PC-3 (cell line): ENCODE measurements at regions not wholly inside any gene's neighbourhood (a gene's known extent, or its start where the extent isn't known, plus 50 kb on each side); places are given as distances from the start of the nearest gene placed in this dataset.

Experiments used
- EZH2 ChIP-seq: fragments of 300-600 bp; sonication (generic); IDR thresholded peaks from one replicate; pipeline ENCODE4 v1.6.1; 2017; ENCODE audit warnings: antibody characterized with exemption, mild to moderate bottlenecking, low read length; ENCODE audit not compliant: unreplicated experiment
- TF ChIP-seq, protein P1 (sequence below): fragments of 300-600 bp; sonication (generic); conservative IDR thresholded peaks from 2 replicates; pipeline ENCODE4 v1.5.1; 2017; ENCODE audit warnings: antibody characterized with exemption, low read depth, mild to moderate bottlenecking, low read length

DNA sequence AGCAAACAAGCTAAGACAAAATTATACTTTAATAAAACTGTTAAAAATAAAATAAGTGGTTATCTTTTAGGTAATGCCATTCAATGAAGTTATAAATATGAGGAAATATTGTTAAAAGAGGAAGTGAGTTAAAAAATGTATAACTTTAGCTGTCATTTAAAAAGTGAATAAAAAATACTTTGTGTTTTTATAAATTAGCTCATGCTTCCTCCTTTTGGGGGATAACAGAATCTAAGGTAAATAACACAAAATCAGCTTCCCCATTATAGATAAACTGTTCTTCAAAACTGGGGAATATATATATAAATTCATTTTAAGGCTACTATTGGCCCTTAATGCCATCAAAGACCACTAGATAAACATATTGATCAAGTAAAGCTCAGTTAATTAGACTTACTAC, 113.7 kb upstream of the AADACL2 start:
- TF ChIP-seq, protein P1, sequence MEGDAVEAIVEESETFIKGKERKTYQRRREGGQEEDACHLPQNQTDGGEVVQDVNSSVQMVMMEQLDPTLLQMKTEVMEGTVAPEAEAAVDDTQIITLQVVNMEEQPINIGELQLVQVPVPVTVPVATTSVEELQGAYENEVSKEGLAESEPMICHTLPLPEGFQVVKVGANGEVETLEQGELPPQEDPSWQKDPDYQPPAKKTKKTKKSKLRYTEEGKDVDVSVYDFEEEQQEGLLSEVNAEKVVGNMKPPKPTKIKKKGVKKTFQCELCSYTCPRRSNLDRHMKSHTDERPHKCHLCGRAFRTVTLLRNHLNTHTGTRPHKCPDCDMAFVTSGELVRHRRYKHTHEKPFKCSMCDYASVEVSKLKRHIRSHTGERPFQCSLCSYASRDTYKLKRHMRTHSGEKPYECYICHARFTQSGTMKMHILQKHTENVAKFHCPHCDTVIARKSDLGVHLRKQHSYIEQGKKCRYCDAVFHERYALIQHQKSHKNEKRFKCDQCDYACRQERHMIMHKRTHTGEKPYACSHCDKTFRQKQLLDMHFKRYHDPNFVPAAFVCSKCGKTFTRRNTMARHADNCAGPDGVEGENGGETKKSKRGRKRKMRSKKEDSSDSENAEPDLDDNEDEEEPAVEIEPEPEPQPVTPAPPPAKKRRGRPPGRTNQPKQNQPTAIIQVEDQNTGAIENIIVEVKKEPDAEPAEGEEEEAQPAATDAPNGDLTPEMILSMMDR = no peak
- TF ChIP-seq EZH2 = no peak
